ENCODE measurements at regions not wholly inside any gene's neighbourhood (a gene's known extent, or its start where the extent isn't known, plus 50 kb on each side); places are given as distances from the start of the nearest gene placed in this dataset.
A peak's percentile ranks its signal among the peaks of the same experiment; 100 is the strongest.

GRCh38 chr7:18081617-18082016, 54.0 kb upstream of the PRPS1L1 start:
- H3K4me1 Mint-ChIP-seq, result no peaks in the 10 kb centered on the region
- intact Hi-C loops (cut with micrococcal nuclease), result no loop called here
- peaks cover 8% of the 10 kb centered on the region for H3K9me3 Mint-ChIP-seq

DNA sequence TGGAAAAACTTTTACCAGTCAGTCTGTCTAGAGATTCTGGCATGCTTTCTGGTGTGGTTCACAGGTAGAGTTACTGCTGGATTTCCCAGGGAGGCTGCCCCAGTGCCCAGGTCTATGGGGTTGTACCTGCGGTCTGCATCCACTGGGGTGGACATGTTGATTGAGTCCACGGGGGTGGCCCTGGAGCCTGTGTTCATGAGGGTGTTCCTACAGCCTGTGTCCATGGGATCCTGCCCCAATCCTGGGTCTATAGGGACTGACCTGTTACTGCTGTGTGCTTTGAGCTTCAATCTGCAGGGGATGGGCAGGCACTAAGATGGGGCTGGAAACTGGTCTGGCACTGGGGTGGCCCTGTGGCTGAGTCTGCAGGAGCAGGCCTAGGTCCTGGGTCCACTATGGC, 54.5 kb upstream of the PRPS1L1 start:
- Mint-ChIP-seq H3K9me3 (peaks cover 8% of the 10 kb centered on the region), H3K27me3 (peaks cover 20% of the 10 kb centered on the region), H3K4me3 (no peak overlapping the region), H3K36me3 (ENCODE audit: low read depth) (no peaks in the 10 kb centered on the region), H3K27ac (no peak overlapping the region), H3K4me1 (no peaks in the 10 kb centered on the region)
- DNase-seq, result no peak
- intact Hi-C loops (cut with micrococcal nuclease), result no loop called here

More at GRCh38 chr7:18081617-18082016, 54.0 kb upstream of the PRPS1L1 start:
- peaks cover 16% of the 10 kb centered on the region for H3K27me3 Mint-ChIP-seq
- no peaks in the 10 kb centered on the region for H3K36me3 Mint-ChIP-seq (ENCODE audit: low read depth)
- no peak overlapping the region for H3K4me3 Mint-ChIP-seq
- no peak overlapping the region for H3K27ac Mint-ChIP-seq
- no peak for DNase-seq

GRCh38 chr7:18086165-18087025, 58.7 kb upstream of the PRPS1L1 start:
- Mint-ChIP-seq H3K4me3 (peak overlapping the region; percentile 65), H3K9me3 (peaks cover 3% of the 10 kb centered on the region), H3K27me3 (peaks cover 44% of the 10 kb centered on the region), H3K4me1 (no peaks in the 10 kb centered on the region), H3K36me3 (ENCODE audit: low read depth) (no peaks in the 10 kb centered on the region), H3K27ac (no peak overlapping the region)
- intact Hi-C loops (cut with micrococcal nuclease), result no loop called here
- DNase-seq, result no peak

DNA sequence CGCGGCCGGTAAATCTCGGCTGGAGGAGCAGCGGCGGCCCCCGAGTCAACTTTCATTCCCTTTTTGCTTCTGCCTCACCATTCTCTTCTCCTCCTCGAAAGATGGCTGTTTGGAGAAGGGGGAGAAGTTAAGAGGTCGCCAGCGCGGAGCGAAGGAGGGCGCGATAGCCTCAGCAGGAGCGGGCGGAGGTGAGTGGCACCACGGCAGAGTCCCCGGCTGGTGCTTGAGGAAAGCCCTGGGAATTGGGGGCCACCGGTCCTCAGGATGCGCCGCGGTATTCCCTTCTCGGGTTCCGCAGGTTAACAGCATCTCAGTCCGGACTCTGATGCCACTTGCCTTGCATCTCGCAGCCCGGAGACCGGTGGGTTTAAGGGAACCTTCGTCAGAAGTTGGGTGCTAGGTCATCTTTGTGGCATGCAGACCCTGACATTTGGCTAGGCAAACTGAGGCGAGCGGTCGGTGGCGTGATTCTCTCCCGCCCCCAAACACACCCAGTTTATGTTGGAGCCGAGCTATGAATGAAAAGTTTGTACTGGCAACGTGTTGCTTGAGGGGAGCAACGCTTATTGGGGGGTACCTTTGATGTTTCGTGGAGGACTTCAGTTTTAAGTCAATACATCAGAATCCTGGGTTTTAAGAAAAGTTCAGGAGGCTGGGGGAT, 59.5 kb upstream of the PRPS1L1 start:
- peaks cover 3% of the 10 kb centered on the region for H3K9me3 Mint-ChIP-seq
- peak overlapping the region; percentile 65 for H3K4me3 Mint-ChIP-seq
- no peaks in the 10 kb centered on the region for H3K36me3 Mint-ChIP-seq (ENCODE audit: low read depth)
- no peak overlapping the region for H3K27ac Mint-ChIP-seq
- intact Hi-C loops (cut with micrococcal nuclease), result no loop called here
- H3K27me3 Mint-ChIP-seq, result peaks cover 44% of the 10 kb centered on the region
- H3K4me1 Mint-ChIP-seq, result no peaks in the 10 kb centered on the region
- no peak for DNase-seq

- no peak for DNase-seq
- Mint-ChIP-seq H3K27ac (no peak overlapping the region), H3K27me3 (peaks cover 44% of the 10 kb centered on the region), H3K9me3 (peaks cover 3% of the 10 kb centered on the region), H3K36me3 (ENCODE audit: low read depth) (no peaks in the 10 kb centered on the region), H3K4me3 (no peak overlapping the region), H3K4me1 (no peaks in the 10 kb centered on the region)
- intact Hi-C loops (cut with micrococcal nuclease), result no loop called here
Measured at GRCh38 chr7:18087687-18088078, 60.0 kb upstream of the PRPS1L1 start.

GRCh38 chr7:18096087-18096486, 68.4 kb upstream of the PRPS1L1 start:
- Mint-ChIP-seq H3K27ac (no peak overlapping the region), H3K27me3 (peaks cover under 1% of the 10 kb centered on the region), H3K36me3 (ENCODE audit: low read depth) (no peaks in the 10 kb centered on the region), H3K4me3 (no peak overlapping the region), H3K9me3 (no peaks in the 10 kb centered on the region), H3K4me1 (no peaks in the 10 kb centered on the region)
- intact Hi-C loops (cut with micrococcal nuclease), result no loop called here
- no peak for DNase-seq

- Mint-ChIP-seq H3K27me3 (peaks cover 2% of the 10 kb centered on the region), H3K4me3 (no peak overlapping the region), H3K36me3 (ENCODE audit: low read depth) (no peaks in the 10 kb centered on the region), H3K9me3 (no peaks in the 10 kb centered on the region), H3K4me1 (no peaks in the 10 kb centered on the region), H3K27ac (no peak overlapping the region)
- intact Hi-C loops (cut with micrococcal nuclease), result no loop called here
- DNase-seq, result no peak
Measured at GRCh38 chr7:18102576-18102975, 74.9 kb upstream of the PRPS1L1 start.

DNA sequence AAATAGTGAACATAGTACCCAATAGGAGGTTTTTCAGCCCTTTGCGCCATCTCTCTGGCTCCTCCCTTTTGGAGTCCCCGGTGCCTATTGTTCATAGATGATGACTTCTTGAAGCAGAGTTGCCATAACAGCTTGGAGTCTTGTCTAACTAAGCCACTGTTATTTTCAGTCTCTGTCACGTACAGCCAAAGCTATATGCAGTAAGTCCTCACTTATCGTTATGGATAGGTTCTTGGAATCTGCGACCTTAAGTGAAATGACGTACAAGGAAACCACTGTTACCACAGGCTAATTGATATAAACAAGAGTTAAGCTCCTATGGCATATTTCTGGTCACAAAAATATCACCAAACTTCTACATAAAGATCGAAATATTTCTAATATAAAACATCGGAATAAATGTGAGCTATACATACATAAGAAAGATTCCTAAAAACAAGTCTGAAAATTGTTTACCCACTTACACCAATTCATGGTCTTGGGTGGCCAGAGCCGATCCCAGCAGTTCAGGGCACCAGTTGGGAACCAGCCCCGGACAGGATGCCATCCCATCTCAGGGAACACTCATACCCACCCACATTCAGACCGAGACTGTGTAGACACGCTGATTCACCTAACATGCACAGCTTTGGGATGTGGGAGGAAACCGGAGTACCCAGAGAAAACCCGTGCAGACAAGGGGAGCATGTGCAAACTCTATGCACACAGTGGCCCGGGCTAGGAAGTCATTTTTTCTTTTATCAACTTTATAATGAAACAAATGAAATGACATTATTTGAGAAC, 76.0 kb upstream of the PRPS1L1 start:
- Mint-ChIP-seq H3K27me3 (peaks cover 2% of the 10 kb centered on the region), H3K4me3 (no peak overlapping the region), H3K9me3 (no peaks in the 10 kb centered on the region)

GRCh38 chr7:18109762-18110161, 82.1 kb upstream of the PRPS1L1 start:
- H3K4me3 Mint-ChIP-seq, result no peak overlapping the region
- no peaks in the 10 kb centered on the region for H3K4me1 Mint-ChIP-seq
- H3K36me3 Mint-ChIP-seq (ENCODE audit: low read depth), result no peaks in the 10 kb centered on the region
- DNase-seq, result no peak
- no peak overlapping the region for H3K27ac Mint-ChIP-seq
- H3K9me3 Mint-ChIP-seq, result no peaks in the 10 kb centered on the region
- H3K27me3 Mint-ChIP-seq, result peaks cover 2% of the 10 kb centered on the region
- intact Hi-C loops (cut with micrococcal nuclease), result no loop called here

More for the DNA sequence above, 76.0 kb upstream of the PRPS1L1 start:
- Mint-ChIP-seq H3K27ac (no peak overlapping the region), H3K36me3 (ENCODE audit: low read depth) (no peaks in the 10 kb centered on the region), H3K4me1 (no peaks in the 10 kb centered on the region)
- no peak for DNase-seq
- intact Hi-C loops (cut with micrococcal nuclease), result no loop called here

DNA sequence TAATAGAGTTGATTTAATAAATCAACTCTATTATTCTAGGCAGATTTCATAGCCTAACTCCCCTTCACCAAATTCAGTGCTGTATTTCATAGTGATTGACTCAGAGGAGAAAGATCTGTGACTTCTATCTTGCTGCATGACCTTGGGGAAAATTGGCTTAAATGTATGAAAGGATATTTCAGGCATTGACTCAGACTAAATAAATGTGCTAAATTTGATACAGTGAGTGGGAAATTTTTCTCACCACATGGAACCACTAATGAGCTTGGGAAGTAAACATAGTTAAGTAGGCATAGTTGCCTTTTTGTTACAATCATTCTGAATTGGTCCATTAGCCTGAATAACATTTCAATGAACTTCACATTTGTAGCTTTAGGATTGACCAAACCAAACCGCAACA, 89.0 kb upstream of the PRPS1L1 start:
- no peaks in the 10 kb centered on the region for H3K36me3 Mint-ChIP-seq (ENCODE audit: low read depth)
- no peak for DNase-seq
- H3K9me3 Mint-ChIP-seq, result no peaks in the 10 kb centered on the region
- peaks cover 2% of the 10 kb centered on the region for H3K27me3 Mint-ChIP-seq
- no peak overlapping the region for H3K27ac Mint-ChIP-seq
- intact Hi-C loops (cut with micrococcal nuclease), result no loop called here
- H3K4me3 Mint-ChIP-seq, result no peak overlapping the region
- H3K4me1 Mint-ChIP-seq, result no peaks in the 10 kb centered on the region

GRCh38 chr7:18117482-18117881, 89.8 kb upstream of the PRPS1L1 start:
- Mint-ChIP-seq H3K9me3 (no peaks in the 10 kb centered on the region), H3K4me3 (no peak overlapping the region), H3K4me1 (no peaks in the 10 kb centered on the region), H3K27ac (no peak overlapping the region), H3K36me3 (ENCODE audit: low read depth) (no peaks in the 10 kb centered on the region), H3K27me3 (peaks cover 2% of the 10 kb centered on the region)
- DNase-seq, result no peak
- intact Hi-C loops (cut with micrococcal nuclease), result no loop called here

- H3K27me3 Mint-ChIP-seq, result no peaks in the 10 kb centered on the region
- H3K4me1 Mint-ChIP-seq, result no peaks in the 10 kb centered on the region
- no peaks in the 10 kb centered on the region for H3K36me3 Mint-ChIP-seq (ENCODE audit: low read depth)
- no peaks in the 10 kb centered on the region for H3K9me3 Mint-ChIP-seq
- DNase-seq, result no peak
- no peak overlapping the region for H3K4me3 Mint-ChIP-seq
- no peak overlapping the region for H3K27ac Mint-ChIP-seq
- intact Hi-C loops (cut with micrococcal nuclease), result no loop called here
Measured at GRCh38 chr7:18119985-18120384, 92.3 kb upstream of the PRPS1L1 start.

DNA sequence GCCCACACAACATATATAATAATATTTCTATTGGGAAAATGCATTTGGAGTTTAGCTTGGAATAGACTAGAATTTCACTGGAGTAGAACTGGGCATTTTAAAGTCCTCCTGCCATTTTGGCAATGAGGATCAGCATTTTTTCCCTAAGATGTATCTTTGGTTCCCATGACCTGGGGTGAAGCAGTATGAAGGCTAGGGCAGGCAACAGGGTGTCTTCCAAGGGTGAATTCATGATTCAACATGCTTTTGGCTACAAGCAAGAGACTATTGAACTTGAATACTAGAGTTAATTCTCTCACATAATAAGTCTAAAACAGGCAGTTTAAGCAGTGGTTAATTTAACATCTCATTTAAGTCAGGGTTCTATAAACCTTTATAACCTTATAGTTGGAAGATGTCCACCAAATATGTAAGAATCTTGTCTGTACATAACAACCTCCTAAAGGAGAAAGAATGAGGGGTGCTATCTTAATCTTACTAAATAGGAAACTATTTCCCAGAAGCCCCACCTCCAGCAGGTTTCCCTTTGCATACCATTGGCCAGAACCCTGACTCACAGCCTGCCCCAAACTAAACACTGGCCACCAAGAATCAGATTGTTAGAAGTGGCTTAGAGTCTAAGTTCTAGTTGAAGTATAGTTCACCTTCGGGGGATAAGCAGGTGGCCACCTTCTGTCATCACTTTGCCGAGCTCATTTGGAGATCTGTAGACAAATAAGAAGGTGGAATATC, 96.0 kb upstream of the PRPS1L1 start:
- DNase-seq, result no peak
- intact Hi-C loops (cut with micrococcal nuclease), result no loop called here
- Mint-ChIP-seq H3K27ac (no peak overlapping the region), H3K4me1 (no peaks in the 10 kb centered on the region), H3K36me3 (ENCODE audit: low read depth) (no peaks in the 10 kb centered on the region), H3K4me3 (no peak overlapping the region), H3K9me3 (no peaks in the 10 kb centered on the region), H3K27me3 (no peaks in the 10 kb centered on the region)
